Right forelimb (tissue), 1 donor: ENCODE measurements at regions not wholly inside any gene's neighbourhood (a gene's known extent, or its start where the extent isn't known, plus 50 kb on each side); places are given as distances from the start of the nearest gene placed in this dataset.
"Not testable (repeated sequence)": the region's sequence is repeated elsewhere in the genome, so short reads cannot be mapped to it uniquely, and the experiment has no call there.

ENCODE experiments used
- DNase-seq: peaks from one replicate; pipeline ENCODE4 v3.0.0-alpha.2; 2018

- no peak for DNase-seq
These were observed 117.5 kb downstream of the SOX4 start for GRCh38 chr6:21710908-21711627.

GRCh38 chr6:21712213-21712612 lies 118.7 kb downstream of the SOX4 start:
- no peak for DNase-seq

- no peak for DNase-seq
These were observed 119.9 kb downstream of the SOX4 start for GRCh38 chr6:21713481-21713880.

GRCh38 chr6:21715180-21715579 lies 121.6 kb downstream of the SOX4 start:
- DNase-seq: no peak

- DNase-seq: no peak
These were observed 129.0 kb downstream of the SOX4 start for GRCh38 chr6:21722510-21722909.

- no peak for DNase-seq
These were observed 133.1 kb downstream of the SOX4 start for GRCh38 chr6:21726676-21727075.

- DNase-seq: no peak
These were observed 134.6 kb downstream of the SOX4 start for GRCh38 chr6:21728141-21728540.

GRCh38 chr6:21729431-21729830 lies 135.9 kb downstream of the SOX4 start:
- DNase-seq: no peak

GRCh38 chr6:21730533-21730932 lies 137.0 kb downstream of the SOX4 start:
- DNase-seq: no peak

- DNase-seq: no peak
These were observed 138.0 kb downstream of the SOX4 start for GRCh38 chr6:21731411-21732031.

- DNase-seq: not testable (repeated sequence)
These were observed 138.6 kb downstream of the SOX4 start for GRCh38 chr6:21732032-21732730.

GRCh38 chr6:21732731-21733130 lies 139.2 kb downstream of the SOX4 start:
- DNase-seq: no peak

- DNase-seq: no peak
These were observed 139.8 kb downstream of the SOX4 start for GRCh38 chr6:21733311-21733710.

GRCh38 chr6:21734204-21734603 lies 140.7 kb downstream of the SOX4 start:
- no peak for DNase-seq

GRCh38 chr6:21738180-21739094 lies 144.9 kb downstream of the SOX4 start:
- DNase-seq: no peak

- no peak for DNase-seq
These were observed 145.7 kb downstream of the SOX4 start for GRCh38 chr6:21739241-21739640.

- no peak for DNase-seq
These were observed 146.3 kb downstream of the SOX4 start for GRCh38 chr6:21739838-21740237.

GRCh38 chr6:21740376-21741124 lies 147.0 kb downstream of the SOX4 start:
- DNase-seq: no peak

- DNase-seq: no peak
These were observed 147.9 kb downstream of the SOX4 start for GRCh38 chr6:21741221-21742109.

GRCh38 chr6:21742238-21742660 lies 148.7 kb downstream of the SOX4 start:
- DNase-seq: no peak

GRCh38 chr6:21744331-21744730 lies 150.8 kb downstream of the SOX4 start:
- DNase-seq: no peak
